ENCODE measurements at regions not wholly inside any gene's neighbourhood (a gene's known extent, or its start where the extent isn't known, plus 50 kb on each side); places are given as distances from the start of the nearest gene placed in this dataset.

DNA sequence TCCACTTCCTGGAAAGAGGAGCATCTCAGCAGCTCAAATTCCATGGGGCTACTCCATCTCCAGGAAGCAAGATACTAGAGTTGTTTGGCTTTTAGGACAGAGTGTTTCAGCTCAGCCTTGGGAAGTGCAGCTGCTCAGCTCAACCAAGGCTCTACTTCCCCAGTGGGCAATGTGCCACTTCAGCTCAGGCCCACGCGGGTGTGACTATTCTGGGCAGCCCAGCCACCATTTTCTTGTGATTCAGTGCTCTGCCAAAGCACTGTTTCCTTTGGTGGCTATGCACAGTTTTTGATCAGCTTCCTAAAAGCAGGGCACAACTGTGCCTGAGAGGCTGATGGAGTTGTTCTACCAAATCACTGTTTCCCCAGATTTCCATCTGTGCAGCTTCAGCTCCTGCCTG lies 1104.9 kb upstream of the TMPRSS15 start:
- Histone ChIP-seq H3K27me3 (ENCODE audit: control insufficient read depth, insufficient read depth, low read length) (no peaks in the 10 kb centered on the region), H3K9ac (no peak overlapping the region), H3K4me3 (ENCODE audit: low read depth, low read length) (no peak overlapping the region), H3K36me3 (ENCODE audit: control insufficient read depth, insufficient read depth, low read length) (no peaks in the 10 kb centered on the region), H3K4me2 (ENCODE audit: low read length) (no peak overlapping the region), H2AFZ (no peak overlapping the region), H3K4me1 (no peaks in the 10 kb centered on the region), H3K79me2 (no peaks in the 10 kb centered on the region), H3K9me3 (ENCODE audit: control insufficient read depth, low read length) (peaks cover 5% of the 10 kb centered on the region), H3K27ac (no peak overlapping the region)
- TF ChIP-seq CTCF (IDR thresholded peaks at IDR 0.05), result no peak

GRCh38 chr21:19508844-19509243 lies 1105.3 kb upstream of the TMPRSS15 start:
- H2AFZ ChIP-seq, result no peak overlapping the region

GRCh38 chr21:19510057-19510456 lies 1106.5 kb upstream of the TMPRSS15 start:
- no peak overlapping the region for H3K27ac ChIP-seq
- H3K9ac ChIP-seq, result no peak overlapping the region
- no peaks in the 10 kb centered on the region for H3K27me3 ChIP-seq (ENCODE audit: control insufficient read depth, insufficient read depth, low read length)
- H3K4me1 ChIP-seq, result no peaks in the 10 kb centered on the region
- no peak overlapping the region for H2AFZ ChIP-seq
- no peak overlapping the region for H3K4me3 ChIP-seq (ENCODE audit: low read depth, low read length)
- TF ChIP-seq CTCF (IDR thresholded peaks at IDR 0.05), result no peak
- H3K9me3 ChIP-seq (ENCODE audit: control insufficient read depth, low read length), result peaks cover 5% of the 10 kb centered on the region
- H3K4me2 ChIP-seq (ENCODE audit: low read length), result no peak overlapping the region
- no peaks in the 10 kb centered on the region for H3K79me2 ChIP-seq
- H3K36me3 ChIP-seq (ENCODE audit: control insufficient read depth, insufficient read depth, low read length), result no peaks in the 10 kb centered on the region

More at GRCh38 chr21:19508844-19509243, 1105.3 kb upstream of the TMPRSS15 start:
- Histone ChIP-seq H3K9me3 (ENCODE audit: control insufficient read depth, low read length) (peaks cover 5% of the 10 kb centered on the region), H3K4me3 (ENCODE audit: low read depth, low read length) (no peak overlapping the region), H3K79me2 (no peaks in the 10 kb centered on the region), H3K9ac (no peak overlapping the region), H3K4me2 (ENCODE audit: low read length) (no peak overlapping the region), H3K27ac (no peak overlapping the region), H3K36me3 (ENCODE audit: control insufficient read depth, insufficient read depth, low read length) (no peaks in the 10 kb centered on the region), H3K4me1 (no peaks in the 10 kb centered on the region), H3K27me3 (ENCODE audit: control insufficient read depth, insufficient read depth, low read length) (no peaks in the 10 kb centered on the region)
- TF ChIP-seq CTCF (IDR thresholded peaks at IDR 0.05), result no peak

- H3K79me2 ChIP-seq, result no peaks in the 10 kb centered on the region
- H3K27me3 ChIP-seq (ENCODE audit: control insufficient read depth, insufficient read depth, low read length), result no peaks in the 10 kb centered on the region
- TF ChIP-seq CTCF (IDR thresholded peaks at IDR 0.05), result no peak
- no peak overlapping the region for H3K4me2 ChIP-seq (ENCODE audit: low read length)
- H3K27ac ChIP-seq, result no peak overlapping the region
- H2AFZ ChIP-seq, result no peak overlapping the region
- H3K36me3 ChIP-seq (ENCODE audit: control insufficient read depth, insufficient read depth, low read length), result no peaks in the 10 kb centered on the region
- no peak overlapping the region for H3K9ac ChIP-seq
- peaks cover 5% of the 10 kb centered on the region for H3K9me3 ChIP-seq (ENCODE audit: control insufficient read depth, low read length)
- H3K4me1 ChIP-seq, result no peaks in the 10 kb centered on the region
- H3K4me3 ChIP-seq (ENCODE audit: low read depth, low read length), result no peak overlapping the region
Measured at GRCh38 chr21:19510653-19511052, 1107.1 kb upstream of the TMPRSS15 start.

DNA sequence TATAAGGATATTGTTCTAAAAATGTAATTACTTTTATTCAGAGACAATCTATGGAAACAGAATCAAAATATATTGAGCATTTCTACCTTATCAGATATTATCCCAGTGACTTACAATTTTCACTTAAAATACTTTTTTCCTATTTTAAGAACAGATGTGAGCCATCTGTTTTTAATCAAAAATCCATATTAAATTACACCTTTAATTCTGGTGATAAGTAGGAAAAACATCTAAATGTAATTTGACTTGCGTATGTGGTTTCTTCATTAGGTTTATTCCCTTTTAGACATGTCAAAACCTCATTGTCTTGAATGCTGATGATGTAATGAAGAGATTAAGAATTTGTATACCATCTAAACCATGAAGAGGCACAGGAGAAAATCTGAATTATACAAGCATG lies 1118.8 kb upstream of the TMPRSS15 start:
- Histone ChIP-seq H3K9ac (no peak overlapping the region), H3K4me3 (ENCODE audit: low read depth, low read length) (no peak overlapping the region), H3K27me3 (ENCODE audit: control insufficient read depth, insufficient read depth, low read length) (no peaks in the 10 kb centered on the region), H3K27ac (no peak overlapping the region), H3K36me3 (ENCODE audit: control insufficient read depth, insufficient read depth, low read length) (no peaks in the 10 kb centered on the region), H3K79me2 (no peaks in the 10 kb centered on the region), H3K4me2 (ENCODE audit: low read length) (no peak overlapping the region), H3K4me1 (no peaks in the 10 kb centered on the region), H2AFZ (no peak overlapping the region), H3K9me3 (ENCODE audit: control insufficient read depth, low read length) (no peaks in the 10 kb centered on the region)
- no peak for TF ChIP-seq CTCF (IDR thresholded peaks at IDR 0.05)
